Loucy (cell line): ENCODE measurements at regions not wholly inside any gene's neighbourhood (a gene's known extent, or its start where the extent isn't known, plus 50 kb on each side); places are given as distances from the start of the nearest gene placed in this dataset.

Experiments
- H2AFZ ChIP-seq: fragments of 200-600 bp; sonication (generic); 2 replicates; pipeline ENCODE4 v1.6.0; 2016; ENCODE audit warnings: antibody characterized with exemption, mild to moderate bottlenecking, low read length, moderate library complexity
- H3F3A ChIP-seq: fragments of 200-600 bp; 2 replicates; pipeline ENCODE4 v1.6.0; 2016; ENCODE audit warnings: antibody characterized with exemption, low read depth, mild to moderate bottlenecking
- H3K27me3 ChIP-seq: fragments of 200-600 bp; sonication (generic); 2 replicates; pipeline ENCODE4 v1.6.1; 2014; ENCODE audit warnings: low read length, mild to moderate bottlenecking; ENCODE audit not compliant: insufficient read depth, poor library complexity, severe bottlenecking
- H3K36me3 ChIP-seq: fragments of 200-600 bp; sonication (generic); 2 replicates; pipeline ENCODE4 v1.6.1; 2016; ENCODE audit warnings: low read length; ENCODE audit not compliant: insufficient read depth
- H3K4me1 ChIP-seq: fragments of 200-600 bp; sonication (generic); 2 replicates; pipeline ENCODE4 v1.5.1; 2014; ENCODE audit warnings: low read length, mild to moderate bottlenecking; ENCODE audit not compliant: insufficient read depth, poor library complexity, severe bottlenecking
- H3K4me2 ChIP-seq: fragments of 200-600 bp; sonication (generic); 2 replicates; pipeline ENCODE4 v1.6.0; 2014; ENCODE audit warnings: antibody characterized with exemption, low read length, low read depth, mild to moderate bottlenecking; ENCODE audit not compliant: poor library complexity, severe bottlenecking
- H3K4me3 ChIP-seq: fragments of 200-600 bp; sonication (generic); 2 replicates; pipeline ENCODE4 v1.5.1; 2014; ENCODE audit warnings: low read length, mild to moderate bottlenecking, mixed read lengths; ENCODE audit not compliant: poor library complexity, severe bottlenecking
- H3K79me2 ChIP-seq: fragments of 200-600 bp; sonication (generic); 2 replicates; pipeline ENCODE4 v1.6.1; 2014; ENCODE audit warnings: low read length; ENCODE audit not compliant: insufficient read depth
- H3K9ac ChIP-seq: fragments of 200-600 bp; sonication (generic); 2 replicates; pipeline ENCODE4 v1.6.0; 2014; ENCODE audit warnings: mild to moderate bottlenecking, low read depth, low read length, moderate library complexity; ENCODE audit not compliant: poor library complexity, severe bottlenecking
- H3K9me2 ChIP-seq: fragments of 200-600 bp; sonication (generic); replicated peaks from 2 replicates; pipeline ENCODE4 v1.6.1; 2016; ENCODE audit warnings: low read depth, low read length, mixed read lengths
- H3K9me3 ChIP-seq: fragments of 200-600 bp; sonication (generic); 2 replicates; pipeline ENCODE4 v1.6.1; 2014; ENCODE audit warnings: mild to moderate bottlenecking, antibody characterized with exemption, low read length, low read depth; ENCODE audit not compliant: insufficient read depth
- H4K20me1 ChIP-seq: fragments of 200-600 bp; sonication (generic); 2 replicates; pipeline ENCODE4 v1.6.0; 2014; ENCODE audit warnings: antibody characterized with exemption, low read length, mild to moderate bottlenecking; ENCODE audit not compliant: insufficient read depth, poor library complexity, severe bottlenecking
- CTCF ChIP-seq: fragments of 200-600 bp; sonication (generic); conservative IDR thresholded peaks from 2 replicates; pipeline ENCODE4 v1.5.1; 2014; ENCODE audit warnings: mild to moderate bottlenecking, antibody characterized with exemption, low read length
- EZH2phosphoT487 ChIP-seq: fragments of 200-600 bp; IDR thresholded peaks from 2 replicates; pipeline ENCODE4 v1.6.1; 2018; ENCODE audit warnings: antibody characterized with exemption, mild to moderate bottlenecking, moderate library complexity, borderline replicate concordance

GRCh38 chr5:113809626-113810025 lies 296.1 kb downstream of the YTHDC2 start:
- Histone ChIP-seq H4K20me1 (no peaks in the 10 kb centered on the region), H3K27me3 (no peaks in the 10 kb centered on the region), H3K4me1 (no peaks in the 10 kb centered on the region), H3K4me3 (no peak overlapping the region), H2AFZ (no peak overlapping the region), H3K79me2 (no peaks in the 10 kb centered on the region), H3K36me3 (no peaks in the 10 kb centered on the region), H3K9me3 (no peaks in the 10 kb centered on the region), H3K9me2 (no peaks in the 10 kb centered on the region), H3K9ac (no peak overlapping the region), H3F3A (no peaks in the 10 kb centered on the region), H3K4me2 (no peak overlapping the region)
- TF ChIP-seq CTCF: no peak
- TF ChIP-seq EZH2phosphoT487: no peak

GRCh38 chr5:113813466-113813865 lies 300.0 kb downstream of the YTHDC2 start:
- Histone ChIP-seq H3F3A (no peaks in the 10 kb centered on the region), H3K9ac (no peak overlapping the region), H3K9me2 (no peaks in the 10 kb centered on the region), H3K9me3 (no peaks in the 10 kb centered on the region), H2AFZ (no peak overlapping the region), H3K27me3 (no peaks in the 10 kb centered on the region), H3K4me1 (no peaks in the 10 kb centered on the region), H3K4me2 (no peak overlapping the region), H3K79me2 (no peaks in the 10 kb centered on the region), H3K36me3 (no peaks in the 10 kb centered on the region), H3K4me3 (no peak overlapping the region), H4K20me1 (no peaks in the 10 kb centered on the region)
- no peak for TF ChIP-seq CTCF
- TF ChIP-seq EZH2phosphoT487: no peak

GRCh38 chr5:113817683-113818082 lies 304.2 kb downstream of the YTHDC2 start:
- Histone ChIP-seq H3F3A (no peaks in the 10 kb centered on the region), H3K4me2 (no peak overlapping the region), H3K9me2 (no peaks in the 10 kb centered on the region), H3K27me3 (no peaks in the 10 kb centered on the region), H2AFZ (no peak overlapping the region), H3K79me2 (no peaks in the 10 kb centered on the region), H3K9ac (no peak overlapping the region), H3K36me3 (no peaks in the 10 kb centered on the region), H3K4me1 (no peaks in the 10 kb centered on the region), H3K9me3 (no peaks in the 10 kb centered on the region), H3K4me3 (no peak overlapping the region), H4K20me1 (no peaks in the 10 kb centered on the region)
- TF ChIP-seq CTCF (no peak), EZH2phosphoT487 (no peak)
